Aorta (tissue), 5 donors: ENCODE measurements at regions not wholly inside any gene's neighbourhood (a gene's known extent, or its start where the extent isn't known, plus 50 kb on each side); places are given as distances from the start of the nearest gene placed in this dataset.

ENCODE experiments used
- ATAC-seq: fragments of 200-7000 bp; cut with Tn5 transposase; one replicate; pipeline ENCODE4 v1.9.1; 2022; ENCODE audit warnings: moderate library complexity; ENCODE audit not compliant: low FRiP score
- DNase-seq, 2 donors: peaks; one replicate each; pipeline ENCODE4 v3.0.0-alpha.2; 2020
- H3K27ac ChIP-seq, 2 donors: one replicate each; pipeline ENCODE4 v1.5.1; 2013; ENCODE audit warnings: low read length in 2 of 2, mild to moderate bottlenecking in 2 of 2, moderate library complexity in 2 of 2, control low read depth in 1 of 2, inconsistent platforms in 1 of 2, low read depth in 1 of 2
- H3K27me3 ChIP-seq, 2 donors: one replicate each; pipeline ENCODE4 v1.6.1; 2013; ENCODE audit warnings: control low read depth in 1 of 2, low read length in 1 of 2, mild to moderate bottlenecking in 1 of 2, moderate library complexity in 1 of 2; ENCODE audit not compliant: insufficient read depth in 2 of 2, control insufficient read depth in 1 of 2
- H3K36me3 ChIP-seq, 2 donors: one replicate each; pipeline ENCODE4 v1.6.1; 2013; ENCODE audit warnings: control low read depth in 1 of 2, low read length in 1 of 2, mild to moderate bottlenecking in 1 of 2; ENCODE audit not compliant: insufficient read depth in 2 of 2, control insufficient read depth in 1 of 2
- H3K4me1 ChIP-seq, 2 donors: one replicate each; pipeline ENCODE4 v1.6.1; 2013; ENCODE audit warnings: low read length in 2 of 2, control low read depth in 1 of 2, mild to moderate bottlenecking in 1 of 2, moderate library complexity in 1 of 2; ENCODE audit not compliant: insufficient read depth in 2 of 2, control insufficient read depth in 1 of 2
- H3K4me3 ChIP-seq, 2 donors: one replicate each; pipeline ENCODE4 v1.5.1; 2013; ENCODE audit warnings: low read length in 2 of 2, control low read depth in 1 of 2, mild to moderate bottlenecking in 1 of 2
- H3K9me3 ChIP-seq: one replicate; pipeline ENCODE4 v1.6.1; 2013; ENCODE audit warnings: mild to moderate bottlenecking, low read length; ENCODE audit not compliant: control insufficient read depth
- WGBS, 2 donors: extraction: QIAGEN DNeasy Blood & Tissue Kit; methylation state at CpG; one replicate each; pipeline ENCODE4 v1.1.7; 2013; 5-methylcytosine and 5-hydroxymethylcytosine counted together
- intact Hi-C, 2 donors: fragments of 100-400 bp; cut with DNase I; formaldehyde crosslinking; loops; one replicate each; pipeline versions ENCODE4 v1.14.2 to v1.15.0; 2022
- donor health status: healthy with polysubstance abuse.
- donor health status: Bipolar disorder and iron deficiency.
- donor health status: DM: no; HTN: no; CAD: no.
- donor health status: DM: no; HTN: no; CAD: no.
- donor health status: DM: yes; HTN: yes; CAD: no.

DNA sequence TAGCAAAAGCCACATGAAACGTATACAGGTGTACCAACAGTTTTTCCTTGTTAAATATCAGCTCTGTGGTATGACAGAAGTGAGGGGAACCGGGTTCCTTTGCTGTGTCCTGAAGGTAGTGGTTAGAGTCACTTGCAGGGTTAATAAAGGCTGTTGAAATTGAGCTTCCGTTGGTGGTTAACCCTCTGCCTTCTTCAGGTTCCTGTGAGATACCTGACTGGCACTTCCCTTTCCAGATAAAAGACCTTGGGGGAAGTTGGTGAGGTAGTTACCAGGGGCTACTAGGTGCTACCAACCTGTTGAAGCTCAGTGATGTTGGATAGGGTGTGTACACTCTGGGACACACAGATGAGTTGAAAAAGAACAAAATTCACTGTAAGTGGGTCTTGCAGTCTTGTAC, 384.1 kb downstream of the GATA3 start:
- Histone ChIP-seq H3K27me3 (peaks cover 0 to 1% of the 10 kb centered on the region in 2 donors), H3K36me3 (no peaks in the 10 kb centered on the region), H3K27ac (no peak overlapping the region), H3K4me1 (no peaks in the 10 kb centered on the region), H3K9me3 (peaks cover 3% of the 10 kb centered on the region), H3K4me3 (no peak overlapping the region)
- ATAC-seq (no peak), DNase-seq (no peak)
- 64 to 66% methylated on average over 3 of the region's 3 CpGs for WGBS, 2 donors
- intact Hi-C loops: no loop called here

DNA sequence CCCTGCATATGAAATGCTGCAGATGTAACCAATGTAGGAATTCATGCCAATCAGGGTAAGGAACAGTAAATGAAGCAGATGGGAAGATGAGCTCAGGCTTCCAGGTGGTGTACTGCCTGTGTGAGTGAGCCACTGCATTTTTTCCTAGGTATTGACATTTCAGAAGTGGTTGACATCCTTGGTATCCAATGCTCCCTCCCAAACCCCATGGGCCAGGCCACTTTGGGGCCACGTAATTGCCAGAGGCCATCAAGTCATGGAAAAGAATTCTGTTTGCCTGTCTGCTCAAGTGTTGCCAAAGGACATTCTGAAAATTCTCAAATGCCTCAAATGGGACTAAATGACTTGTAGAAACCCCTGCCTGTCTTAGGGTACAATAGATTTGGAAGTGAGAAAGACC, 384.6 kb downstream of the GATA3 start:
- 55 to 69% methylated on average over 1 of the region's 1 CpG for WGBS, 2 donors
- DNase-seq: no peak
- H3K4me1 ChIP-seq: no peaks in the 10 kb centered on the region
- no peak overlapping the region for H3K4me3 ChIP-seq
- intact Hi-C loops: no loop called here
- H3K9me3 ChIP-seq: peaks cover 3% of the 10 kb centered on the region
- H3K27ac ChIP-seq: no peak overlapping the region
- H3K27me3 ChIP-seq: peaks cover 0 to 1% of the 10 kb centered on the region in 2 donors
- H3K36me3 ChIP-seq: no peaks in the 10 kb centered on the region
- no peak for ATAC-seq

DNA sequence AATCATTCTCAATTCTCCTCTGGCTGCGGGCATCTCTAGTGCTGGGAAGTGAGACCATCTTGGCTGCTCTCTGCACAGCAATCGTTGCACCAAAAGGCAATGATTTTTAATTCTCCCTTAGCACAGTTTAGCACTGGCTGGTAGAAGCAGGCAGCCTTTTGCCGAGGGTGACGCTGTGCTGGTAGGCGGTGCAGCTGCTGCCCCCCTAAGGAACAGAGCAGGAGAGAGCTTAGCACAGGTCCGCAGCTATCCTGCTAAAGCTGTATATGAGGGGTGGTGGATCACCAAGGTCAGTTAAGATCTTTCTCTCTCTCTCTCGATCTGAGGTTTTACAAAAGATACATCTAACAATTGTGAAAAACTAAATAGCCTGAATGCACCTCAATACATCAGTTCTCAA, 390.1 kb downstream of the GATA3 start:
- H3K36me3 ChIP-seq: no peaks in the 10 kb centered on the region
- WGBS, 2 donors: 17 to 18% methylated on average over 7 of the region's 7 CpGs
- DNase-seq: no peak
- no peaks in the 10 kb centered on the region for H3K9me3 ChIP-seq
- intact Hi-C loops: no loop called here
- H3K4me1 ChIP-seq: no peaks in the 10 kb centered on the region
- ATAC-seq: no peak
- H3K4me3 ChIP-seq: no peak overlapping the region
- H3K27ac ChIP-seq: no peak overlapping the region
- H3K27me3 ChIP-seq: peaks cover 0 to 1% of the 10 kb centered on the region in 2 donors

DNA sequence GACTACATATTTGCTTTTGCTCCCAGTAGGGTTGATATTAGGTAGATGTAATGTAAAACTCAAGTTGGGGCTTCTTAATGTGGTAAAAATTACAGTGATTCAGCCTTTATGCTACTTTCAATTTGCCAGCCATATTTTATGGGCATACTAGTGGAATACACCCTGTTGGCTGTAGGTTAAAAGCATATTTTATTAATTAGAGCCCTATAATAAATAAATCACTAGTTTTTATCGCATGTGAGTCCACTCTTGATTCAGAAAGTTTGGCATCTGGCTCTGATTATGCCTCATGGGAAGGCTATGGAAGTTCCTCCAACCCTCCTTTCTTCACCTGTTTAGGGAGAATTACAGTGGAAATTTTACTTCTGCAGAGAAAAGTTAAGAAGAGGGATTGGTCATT, 390.9 kb downstream of the GATA3 start:
- intact Hi-C loops: no loop called here
- 48 to 73% methylated on average over 1 of the region's 1 CpG for WGBS, 2 donors
- Histone ChIP-seq H3K4me3 (no peak overlapping the region), H3K36me3 (no peaks in the 10 kb centered on the region), H3K9me3 (no peaks in the 10 kb centered on the region), H3K27me3 (no peaks in the 10 kb centered on the region), H3K4me1 (no peaks in the 10 kb centered on the region), H3K27ac (no peak overlapping the region)
- ATAC-seq (no peak), DNase-seq (no peak)

DNA sequence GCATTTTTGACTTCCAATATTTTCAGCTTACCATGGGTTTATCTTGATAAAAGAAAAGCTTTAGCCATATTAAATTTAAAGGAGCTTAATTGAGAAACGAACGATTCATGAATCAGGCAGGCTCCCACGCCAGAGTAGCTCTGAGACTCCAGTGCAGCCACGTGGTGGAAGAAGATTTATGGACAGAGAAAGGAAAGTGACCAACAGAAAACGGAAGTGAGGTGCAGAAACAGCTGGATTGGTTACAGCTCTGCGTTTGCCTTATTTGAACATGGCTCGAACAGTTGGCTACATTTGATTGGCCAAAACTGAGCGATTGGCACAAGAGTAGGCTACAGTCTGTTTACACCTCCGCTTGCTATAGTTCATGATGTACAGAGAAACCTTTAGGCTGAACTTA, 395.4 kb downstream of the GATA3 start:
- Histone ChIP-seq H3K27me3 (no peaks in the 10 kb centered on the region), H3K4me3 (no peak overlapping the region), H3K27ac (no peak overlapping the region), H3K36me3 (no peaks in the 10 kb centered on the region), H3K4me1 (no peaks in the 10 kb centered on the region), H3K9me3 (no peaks in the 10 kb centered on the region)
- ATAC-seq (no peak), DNase-seq (no peak)
- intact Hi-C loops: no loop called here
- 66 to 73% methylated on average over 9 of the region's 9 CpGs for WGBS, 2 donors

DNA sequence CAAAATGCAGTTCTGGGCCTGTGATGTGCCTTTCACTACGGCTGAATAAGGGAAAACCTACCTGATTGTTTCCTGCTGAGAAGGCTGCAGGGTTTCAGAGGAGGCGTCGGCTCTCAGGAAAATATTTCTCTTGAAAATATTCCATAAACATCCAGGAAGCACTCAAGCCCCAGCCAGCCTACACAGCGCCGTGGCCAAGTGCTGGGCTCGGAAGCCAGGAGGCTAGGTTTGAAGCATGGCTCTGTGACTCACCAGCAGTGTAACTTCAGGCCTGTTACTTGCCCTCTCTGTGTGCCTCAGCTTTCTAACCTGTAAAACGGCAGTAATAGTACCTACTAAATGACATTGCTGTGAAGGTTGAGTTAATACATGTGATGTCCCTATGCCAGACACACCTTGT, 399.1 kb downstream of the GATA3 start:
- ATAC-seq: peak; percentile 85
- Histone ChIP-seq H3K4me3 (no peak overlapping the region), H3K27ac (no peak overlapping the region)

DNA sequence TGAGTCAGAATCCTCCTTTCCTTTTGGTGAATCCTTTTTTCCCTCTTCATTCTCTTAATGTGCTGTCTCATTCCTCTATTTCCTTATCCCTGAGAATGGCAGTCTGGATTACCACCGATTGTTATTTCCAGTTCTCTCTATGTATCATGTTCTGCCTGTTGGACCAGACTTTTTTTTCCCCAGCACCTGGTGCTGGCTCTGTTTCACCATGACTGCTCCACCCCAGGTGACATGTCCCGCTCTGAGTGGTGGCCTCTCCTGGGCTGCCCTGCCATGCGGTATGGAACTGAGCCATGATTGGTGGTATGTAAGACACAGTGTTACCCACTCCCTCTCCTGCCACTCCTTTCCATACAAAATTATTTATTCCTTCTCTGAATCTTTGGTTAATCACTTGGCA, 399.9 kb downstream of the GATA3 start:
- no peaks in the 10 kb centered on the region for H3K4me1 ChIP-seq
- no peaks in the 10 kb centered on the region for H3K27me3 ChIP-seq
- no peak for DNase-seq
- intact Hi-C loops: no loop called here
- H3K36me3 ChIP-seq: no peaks in the 10 kb centered on the region
- no peak overlapping the region for H3K27ac ChIP-seq
- no peak for ATAC-seq
- H3K4me3 ChIP-seq: no peak overlapping the region
- WGBS, 2 donors: 89 to 90% methylated on average over 3 of the region's 3 CpGs
- peaks cover 2% of the 10 kb centered on the region for H3K9me3 ChIP-seq

More for the DNA sequence above, 399.1 kb downstream of the GATA3 start:
- H3K9me3 ChIP-seq: peaks cover 2% of the 10 kb centered on the region
- 2 to 6% methylated on average over 7 of the region's 7 CpGs for WGBS, 2 donors
- H3K4me1 ChIP-seq: no peaks in the 10 kb centered on the region
- H3K36me3 ChIP-seq: no peaks in the 10 kb centered on the region
- intact Hi-C loops: no loop called here
- no peaks in the 10 kb centered on the region for H3K27me3 ChIP-seq
- peak; percentile 76 to 80 for DNase-seq

DNA sequence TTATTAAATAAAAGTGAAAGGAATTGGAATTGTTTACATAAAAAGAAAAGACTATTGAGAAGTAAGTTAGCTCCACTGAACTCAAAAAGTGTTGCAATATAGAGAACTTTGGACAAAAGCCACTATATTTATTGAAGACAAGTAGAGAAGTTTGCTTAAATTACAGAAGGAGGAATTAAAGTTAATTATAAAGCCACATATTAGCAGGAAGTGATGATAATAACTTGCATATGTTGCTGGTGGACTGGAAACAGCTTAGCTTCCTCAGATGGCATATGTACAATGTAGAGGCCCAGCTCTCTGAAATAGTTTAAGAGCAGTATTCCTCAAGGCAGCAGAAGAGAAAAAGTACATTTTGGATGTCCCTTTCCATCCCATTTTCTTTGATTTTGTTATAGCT, 400.7 kb downstream of the GATA3 start:
- no peak for DNase-seq
- ATAC-seq: no peak
- no peaks in the 10 kb centered on the region for H3K36me3 ChIP-seq
- no peaks in the 10 kb centered on the region for H3K27me3 ChIP-seq
- H3K27ac ChIP-seq: no peak overlapping the region
- H3K9me3 ChIP-seq: peaks cover 2% of the 10 kb centered on the region
- H3K4me3 ChIP-seq: no peak overlapping the region
- H3K4me1 ChIP-seq: no peaks in the 10 kb centered on the region
- intact Hi-C loops: no loop called here

DNA sequence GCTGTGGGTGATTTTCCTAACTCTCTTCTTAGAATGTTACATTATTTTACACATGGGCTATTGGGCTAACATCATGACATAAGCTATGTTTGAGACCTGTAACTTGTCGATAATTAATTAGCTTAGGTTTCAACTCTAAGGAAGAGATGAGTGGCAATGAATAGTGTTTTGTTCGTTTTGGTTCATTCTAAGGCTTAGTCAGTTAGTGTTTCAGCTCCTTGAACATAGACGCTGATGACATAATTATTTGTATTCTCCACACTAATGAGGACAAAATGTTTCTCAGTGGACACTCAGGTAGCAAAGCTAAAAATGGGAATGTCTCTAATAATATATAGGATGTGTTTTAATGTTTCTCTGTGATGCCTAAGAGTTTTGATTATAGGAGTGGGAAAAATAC, 401.9 kb downstream of the GATA3 start:
- ATAC-seq (no peak), DNase-seq (no peak)
- Histone ChIP-seq H3K9me3 (peaks cover 2% of the 10 kb centered on the region), H3K27me3 (no peaks in the 10 kb centered on the region), H3K36me3 (no peaks in the 10 kb centered on the region), H3K4me3 (no peak overlapping the region), H3K4me1 (no peaks in the 10 kb centered on the region), H3K27ac (no peak overlapping the region)
- 42 to 69% methylated on average over 3 of the region's 3 CpGs for WGBS, 2 donors
- intact Hi-C loops: no loop called here
